Trophoblast cell (in vitro differentiated cells and primary cell): ENCODE measurements at regions not wholly inside any gene's neighbourhood (a gene's known extent, or its start where the extent isn't known, plus 50 kb on each side); places are given as distances from the start of the nearest gene placed in this dataset.

ENCODE experiments used
- DNase-seq, 2 donors: peaks; one replicate each; pipeline ENCODE4 v3.0.0-alpha.2; 2016
- H2AFZ ChIP-seq: 2 replicates; pipeline ENCODE4 v1.6.1; 2013; ENCODE audit warnings: low read length, moderate library complexity, mild to moderate bottlenecking; ENCODE audit not compliant: insufficient read depth, poor library complexity
- H2AK5ac ChIP-seq: 2 replicates; pipeline ENCODE4 v1.6.1; 2013; ENCODE audit warnings: mild to moderate bottlenecking, low read length
- H2BK120ac ChIP-seq: 2 replicates; pipeline ENCODE4 v1.6.1; 2013; ENCODE audit warnings: low read length, mild to moderate bottlenecking, moderate library complexity; ENCODE audit not compliant: insufficient read depth, poor library complexity
- H2BK12ac ChIP-seq: 2 replicates; pipeline ENCODE4 v1.6.1; 2013; ENCODE audit warnings: mild to moderate bottlenecking, low read length, moderate library complexity
- H2BK5ac ChIP-seq: 2 replicates; pipeline ENCODE4 v1.6.1; 2013; ENCODE audit warnings: low read length, low read depth, moderate library complexity, mild to moderate bottlenecking; ENCODE audit not compliant: poor library complexity
- H3K14ac ChIP-seq: 2 replicates; pipeline ENCODE4 v1.6.1; 2013; ENCODE audit warnings: mild to moderate bottlenecking, low read length
- H3K18ac ChIP-seq: 2 replicates; pipeline ENCODE4 v1.6.1; 2013; ENCODE audit warnings: mild to moderate bottlenecking, low read length
- H3K23ac ChIP-seq: 2 replicates; pipeline ENCODE4 v1.6.1; 2013; ENCODE audit warnings: low read length
- H3K27ac ChIP-seq: 2 replicates; pipeline ENCODE4 v1.5.1; 2013; ENCODE audit warnings: low read depth, mild to moderate bottlenecking, inconsistent platforms, low read length, moderate library complexity
- H3K27me3 ChIP-seq: 2 replicates; pipeline ENCODE4 v1.6.1; 2013; ENCODE audit warnings: inconsistent platforms, mild to moderate bottlenecking, low read length, moderate library complexity; ENCODE audit not compliant: insufficient read depth
- H3K36me3 ChIP-seq, 2 experiments: 1 replicate in 1 of 2; 2 replicates in 1 of 2; pipeline ENCODE4 v1.6.1; 2013; ENCODE audit warnings: low read length in 2 of 2, mild to moderate bottlenecking in 2 of 2, moderate library complexity in 1 of 2; ENCODE audit not compliant: insufficient read depth in 2 of 2, control insufficient read depth in 1 of 2
- H3K4ac ChIP-seq: 2 replicates; pipeline ENCODE4 v1.6.1; 2013; ENCODE audit warnings: low read depth, mild to moderate bottlenecking, low read length, moderate library complexity
- H3K4me1 ChIP-seq, 2 experiments: 1 replicate in 1 of 2; 2 replicates in 1 of 2; pipeline ENCODE4 v1.6.1; 2013; ENCODE audit warnings: low read length in 2 of 2, mild to moderate bottlenecking in 2 of 2, moderate library complexity in 1 of 2; ENCODE audit not compliant: insufficient read depth in 2 of 2, control insufficient read depth in 1 of 2
- H3K4me2 ChIP-seq: 2 replicates; pipeline ENCODE4 v1.6.1; 2013; ENCODE audit warnings: inconsistent platforms, mild to moderate bottlenecking, low read length, moderate library complexity
- H3K4me3 ChIP-seq: 2 replicates; pipeline ENCODE4 v1.5.1; 2013; ENCODE audit warnings: mild to moderate bottlenecking, low read depth, low read length, inconsistent platforms
- H3K79me1 ChIP-seq: one replicate; pipeline ENCODE4 v1.6.1; 2013; ENCODE audit warnings: low read length
- H3K79me2 ChIP-seq: 2 replicates; pipeline ENCODE4 v1.6.1; 2013; ENCODE audit warnings: low read length, mild to moderate bottlenecking; ENCODE audit not compliant: control insufficient read depth, insufficient read depth, poor library complexity
- H3K9ac ChIP-seq: 2 replicates; pipeline ENCODE4 v1.6.1; 2013; ENCODE audit warnings: mild to moderate bottlenecking, low read length
- H3K9me3 ChIP-seq: 2 replicates; pipeline ENCODE4 v1.6.1; 2013; ENCODE audit warnings: low read depth, mild to moderate bottlenecking, control low read depth, inconsistent platforms, low read length; ENCODE audit not compliant: insufficient read depth
- H4K12ac ChIP-seq: 2 replicates; pipeline ENCODE4 v1.6.1; 2013; ENCODE audit warnings: low read depth, mild to moderate bottlenecking, low read length, moderate library complexity
- H4K8ac ChIP-seq: 2 replicates; pipeline ENCODE4 v1.6.1; 2013; ENCODE audit warnings: low read depth, mild to moderate bottlenecking, low read length, moderate library complexity
- H4K91ac ChIP-seq: one replicate; pipeline ENCODE4 v1.6.1; 2013; ENCODE audit warnings: low read depth, mild to moderate bottlenecking, low read length, moderate library complexity
- WGBS: extraction: QIAGEN DNeasy Blood & Tissue Kit; methylation state at CpG from one replicate; pipeline ENCODE4 v1.1.7; 2013; ENCODE audit warnings: missing lambda C conversion rate; ENCODE audit not compliant: insufficient read length, insufficient coverage; ENCODE audit errors: extremely low coverage; 5-methylcytosine and 5-hydroxymethylcytosine counted together

- H3K27ac ChIP-seq = no peak overlapping the region
- WGBS = no CpG with 5 or more reads among the region's 5 CpGs
- no peak overlapping the region for H3K4me2 ChIP-seq
- H2BK12ac ChIP-seq = no peak overlapping the region
- no peak overlapping the region for H4K91ac ChIP-seq
- no peak overlapping the region for H4K8ac ChIP-seq
- H3K4me3 ChIP-seq = no peak overlapping the region
- no peak overlapping the region for H2AK5ac ChIP-seq
- no peaks in the 10 kb centered on the region for H3K36me3 ChIP-seq
- H3K79me2 ChIP-seq = no peaks in the 10 kb centered on the region
- H3K4me1 ChIP-seq = no peaks in the 10 kb centered on the region
- no peak overlapping the region for H2AFZ ChIP-seq
- H3K27me3 ChIP-seq = no peaks in the 10 kb centered on the region
- H3K9ac ChIP-seq = no peak overlapping the region
- H2BK5ac ChIP-seq = no peak overlapping the region
- no peak overlapping the region for H3K4ac ChIP-seq
- no peak overlapping the region for H2BK120ac ChIP-seq
- DNase-seq = no peak
- no peaks in the 10 kb centered on the region for H3K9me3 ChIP-seq
- H3K14ac ChIP-seq = no peak overlapping the region
- no peaks in the 10 kb centered on the region for H3K79me1 ChIP-seq
- H3K18ac ChIP-seq = no peak overlapping the region
- no peak overlapping the region for H3K23ac ChIP-seq
- no peak overlapping the region for H4K12ac ChIP-seq
These were observed 89.7 kb upstream of the DTNA start for GRCh38 chr18:34620258-34620861.

DNA sequence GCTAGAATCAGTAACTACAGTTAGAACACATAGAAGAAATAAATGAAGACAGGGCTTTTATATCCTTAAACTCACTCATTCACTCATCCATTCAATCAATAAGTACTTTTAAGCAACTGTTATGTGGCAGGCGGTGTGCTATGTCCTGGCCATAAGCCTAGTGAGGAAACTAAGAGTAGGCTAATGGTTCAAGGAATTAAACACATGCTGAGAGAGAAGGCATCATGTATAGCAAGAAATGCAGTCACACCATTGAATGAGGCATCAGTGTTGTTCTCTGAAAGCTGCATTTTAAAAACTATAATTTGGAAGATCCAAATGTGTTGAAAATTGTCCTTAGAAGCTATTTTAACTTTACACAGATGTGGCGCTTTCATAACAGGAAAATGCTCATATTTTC lies 86.5 kb upstream of the DTNA start:
- Histone ChIP-seq H2BK5ac (no peak overlapping the region), H2BK120ac (no peak overlapping the region)

GRCh38 chr18:34624551-34624950 lies 85.5 kb upstream of the DTNA start:
- Histone ChIP-seq H3K36me3 (no peaks in the 10 kb centered on the region), H3K79me1 (no peaks in the 10 kb centered on the region), H3K4me1 (no peaks in the 10 kb centered on the region), H3K9me3 (no peaks in the 10 kb centered on the region), H3K9ac (no peak overlapping the region), H3K4me3 (no peak overlapping the region), H2BK12ac (no peak overlapping the region), H2BK120ac (no peak overlapping the region), H2BK5ac (no peak overlapping the region), H2AK5ac (no peak overlapping the region), H3K27ac (no peak overlapping the region), H3K4ac (no peak overlapping the region), H3K27me3 (no peaks in the 10 kb centered on the region), H3K18ac (no peak overlapping the region), H4K8ac (no peak overlapping the region), H2AFZ (no peak overlapping the region), H3K23ac (no peak overlapping the region), H3K14ac (no peak overlapping the region), H3K4me2 (no peak overlapping the region), H3K79me2 (no peaks in the 10 kb centered on the region), H4K12ac (no peak overlapping the region), H4K91ac (no peak overlapping the region)
- no CpG with 5 or more reads among the region's 3 CpGs for WGBS
- DNase-seq = no peak

More for the DNA sequence above, 86.5 kb upstream of the DTNA start:
- Histone ChIP-seq H2BK12ac (no peak overlapping the region), H3K79me2 (no peaks in the 10 kb centered on the region), H4K91ac (no peak overlapping the region), H3K4ac (no peak overlapping the region), H3K27me3 (no peaks in the 10 kb centered on the region), H2AK5ac (no peak overlapping the region), H3K14ac (no peak overlapping the region), H3K23ac (no peak overlapping the region), H3K9ac (no peak overlapping the region), H2AFZ (no peak overlapping the region), H3K4me2 (no peak overlapping the region), H3K79me1 (no peaks in the 10 kb centered on the region), H3K36me3 (no peaks in the 10 kb centered on the region), H3K9me3 (no peaks in the 10 kb centered on the region), H4K12ac (no peak overlapping the region), H3K4me3 (no peak overlapping the region), H4K8ac (no peak overlapping the region), H3K4me1 (no peaks in the 10 kb centered on the region), H3K27ac (no peak overlapping the region), H3K18ac (no peak overlapping the region)
- no CpG with 5 or more reads among the region's 2 CpGs for WGBS
- DNase-seq = no peak

GRCh38 chr18:34626404-34627136 lies 83.5 kb upstream of the DTNA start:
- Histone ChIP-seq H3K14ac (no peak overlapping the region), H3K9me3 (no peaks in the 10 kb centered on the region), H3K27me3 (no peaks in the 10 kb centered on the region), H3K4me1 (no peaks in the 10 kb centered on the region), H4K12ac (no peak overlapping the region), H3K4me3 (no peak overlapping the region), H2BK5ac (no peak overlapping the region), H3K36me3 (no peaks in the 10 kb centered on the region), H3K4ac (no peak overlapping the region), H2BK12ac (no peak overlapping the region), H4K91ac (no peak overlapping the region), H2BK120ac (no peak overlapping the region), H3K79me1 (no peaks in the 10 kb centered on the region), H3K23ac (no peak overlapping the region), H3K4me2 (no peak overlapping the region), H2AK5ac (no peak overlapping the region), H3K79me2 (no peaks in the 10 kb centered on the region), H3K27ac (no peak overlapping the region), H3K18ac (no peak overlapping the region), H2AFZ (no peak overlapping the region), H4K8ac (no peak overlapping the region), H3K9ac (no peak overlapping the region)
- WGBS = no CpG with 5 or more reads among the region's 2 CpGs
- DNase-seq = no peak
